ENCODE measurements at regions not wholly inside any gene's neighbourhood (a gene's known extent, or its start where the extent isn't known, plus 50 kb on each side); places are given as distances from the start of the nearest gene placed in this dataset.
"Not testable (repeated sequence)": the region's sequence is repeated elsewhere in the genome, so short reads cannot be mapped to it uniquely, and the experiment has no call there.

DNA sequence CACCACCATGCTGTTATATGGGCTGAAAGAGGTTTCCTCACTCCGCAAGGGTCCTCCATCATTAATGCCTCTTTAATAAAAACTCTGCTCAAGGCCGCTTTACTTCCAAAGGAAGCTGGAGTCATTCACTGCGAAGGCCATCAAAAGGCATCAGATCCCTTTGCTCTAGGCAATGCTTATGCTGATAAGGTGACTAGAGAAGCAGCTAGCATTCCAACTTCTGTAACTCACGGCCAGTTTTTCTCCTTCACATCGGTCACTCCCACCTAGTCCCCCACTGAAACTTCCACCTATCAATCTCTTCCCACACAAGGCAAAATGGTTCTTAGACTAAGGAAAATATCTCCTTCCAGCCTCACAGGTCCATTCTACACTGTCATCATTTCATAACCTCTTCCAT lies 124.2 kb upstream of the RMP24 start:
- not testable (repeated sequence) for TF ChIP-seq SP1 (IDR thresholded peaks at IDR 0.05); HDGF (IDR thresholded peaks at IDR 0.05; ENCODE audit: borderline replicate concordance); FOXM1 (IDR thresholded peaks at IDR 0.05; ENCODE audit: borderline replicate concordance); BHLHE40 (IDR thresholded peaks at IDR 0.05; ENCODE audit: borderline replicate concordance); L3MBTL2 (conservative IDR thresholded peaks at IDR 0.05); ELF4 (IDR thresholded peaks at IDR 0.05); SUZ12 (IDR thresholded peaks at IDR 0.05); FOXA1 (IDR thresholded peaks at IDR 0.05); FOXK2 (IDR thresholded peaks at IDR 0.05); ARNT (IDR thresholded peaks at IDR 0.05); NFRKB (IDR thresholded peaks at IDR 0.05); CTBP1 (IDR thresholded peaks at IDR 0.05; ENCODE audit: borderline replicate concordance)

All from HEK293T (cell line).